HG02642 (cell line): ENCODE measurements at regions not wholly inside any gene's neighbourhood (a gene's known extent, or its start where the extent isn't known, plus 50 kb on each side); places are given as distances from the start of the nearest gene placed in this dataset.
"Not testable (repeated sequence)": the region's sequence is repeated elsewhere in the genome, so short reads cannot be mapped to it uniquely, and the experiment has no call there.

Source experiments
- ATAC-seq: cut with Tn5 transposase; IDR thresholded peaks from one replicate; pipeline ENCODE4 v1.9.1; 2021; ENCODE audit warnings: mild to moderate bottlenecking; ENCODE audit not compliant: unreplicated experiment, poor library complexity

GRCh38 chr6:167208819-167209576, 51.2 kb upstream of the GPR31 start:
- ATAC-seq, result no peak

GRCh38 chr6:167209577-167209975, 51.8 kb upstream of the GPR31 start:
- ATAC-seq, result no peak

DNA sequence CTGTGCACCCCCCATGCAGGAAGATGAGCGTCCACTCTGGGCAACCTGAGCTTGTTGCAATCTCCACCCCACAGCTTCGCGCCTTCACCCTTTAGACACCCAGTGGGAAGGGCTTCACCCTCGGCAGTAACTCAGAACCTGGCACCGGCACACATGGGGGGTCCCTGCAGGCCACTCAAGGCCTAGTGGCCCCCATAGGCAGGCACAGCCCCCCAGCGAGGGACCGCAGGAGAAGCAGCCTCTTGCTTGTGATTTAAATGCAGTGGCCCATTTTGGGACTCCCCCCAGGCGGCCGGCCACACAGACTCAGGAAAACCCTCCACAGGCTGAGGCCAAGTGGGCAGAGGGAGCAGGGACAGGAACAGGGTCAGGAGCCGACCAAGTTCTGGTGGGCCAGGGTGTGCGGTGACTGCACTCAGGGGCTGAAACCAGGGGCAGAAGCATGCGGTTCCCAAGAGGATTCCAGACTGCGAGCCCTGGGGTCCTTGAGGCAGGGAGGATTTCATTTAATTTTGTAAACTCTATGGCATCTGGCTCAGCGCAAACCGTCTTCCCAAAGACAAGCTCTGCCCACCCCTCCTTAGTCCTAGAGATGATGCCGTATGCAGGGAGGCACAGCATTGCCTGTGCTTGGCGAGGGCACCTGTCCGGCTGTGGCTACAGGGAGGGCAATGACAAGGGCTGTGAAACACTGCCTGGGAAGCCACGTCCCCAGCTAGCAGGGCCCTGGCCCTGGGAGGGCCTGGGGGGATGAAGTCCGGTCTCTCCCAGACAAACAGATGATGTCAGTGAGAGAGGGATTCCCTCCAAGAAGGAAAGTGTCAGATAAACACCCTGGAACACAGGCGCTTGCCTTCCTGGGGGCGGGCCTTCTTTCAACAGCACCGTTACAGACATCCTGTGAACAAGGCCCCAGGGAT, 52.9 kb upstream of the GPR31 start:
- no peak for ATAC-seq

DNA sequence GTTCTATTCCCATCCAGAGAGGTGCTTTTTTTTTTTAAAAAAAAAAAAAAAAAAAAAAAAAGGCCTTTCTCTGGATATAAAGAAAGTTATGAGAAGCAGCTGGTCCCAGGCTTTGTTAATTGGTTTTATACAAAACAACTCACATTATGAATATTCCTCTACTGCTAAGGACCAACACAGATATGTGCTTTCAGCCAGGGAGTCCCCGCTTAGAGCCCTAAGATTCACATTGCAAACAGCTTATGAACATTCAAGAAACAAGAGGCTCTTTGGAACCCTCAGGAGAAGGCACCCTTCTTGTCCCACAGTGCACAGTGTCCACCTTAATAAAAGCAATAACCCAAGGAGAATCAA, 53.5 kb upstream of the GPR31 start:
- no peak for ATAC-seq

- peak; percentile 12 for ATAC-seq
Observed at GRCh38 chr6:167211881-167212712, 54.3 kb upstream of the GPR31 start.

GRCh38 chr6:167212713-167213005, 54.9 kb upstream of the GPR31 start:
- peak; percentile 78 for ATAC-seq

DNA sequence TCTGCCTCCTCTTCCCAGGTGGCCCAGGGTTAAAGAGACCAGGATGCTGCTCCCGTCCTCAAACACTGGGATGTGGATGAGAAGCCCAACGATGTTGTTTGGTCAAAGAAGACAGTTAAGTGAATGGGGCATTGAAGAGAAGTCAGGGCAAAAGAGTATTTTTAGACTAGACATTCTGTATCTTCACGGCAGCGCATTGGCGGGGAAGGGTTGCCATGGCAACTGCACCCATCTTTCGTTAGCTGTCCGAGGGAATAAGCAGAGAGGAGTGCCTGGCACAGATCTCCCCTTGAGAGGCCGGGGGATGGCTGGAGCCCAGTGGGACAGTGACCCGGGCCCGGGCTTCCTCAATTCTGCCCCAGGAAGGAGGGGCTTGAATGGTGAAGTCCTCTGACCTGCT, 56.4 kb upstream of the GPR31 start:
- no peak for ATAC-seq

DNA sequence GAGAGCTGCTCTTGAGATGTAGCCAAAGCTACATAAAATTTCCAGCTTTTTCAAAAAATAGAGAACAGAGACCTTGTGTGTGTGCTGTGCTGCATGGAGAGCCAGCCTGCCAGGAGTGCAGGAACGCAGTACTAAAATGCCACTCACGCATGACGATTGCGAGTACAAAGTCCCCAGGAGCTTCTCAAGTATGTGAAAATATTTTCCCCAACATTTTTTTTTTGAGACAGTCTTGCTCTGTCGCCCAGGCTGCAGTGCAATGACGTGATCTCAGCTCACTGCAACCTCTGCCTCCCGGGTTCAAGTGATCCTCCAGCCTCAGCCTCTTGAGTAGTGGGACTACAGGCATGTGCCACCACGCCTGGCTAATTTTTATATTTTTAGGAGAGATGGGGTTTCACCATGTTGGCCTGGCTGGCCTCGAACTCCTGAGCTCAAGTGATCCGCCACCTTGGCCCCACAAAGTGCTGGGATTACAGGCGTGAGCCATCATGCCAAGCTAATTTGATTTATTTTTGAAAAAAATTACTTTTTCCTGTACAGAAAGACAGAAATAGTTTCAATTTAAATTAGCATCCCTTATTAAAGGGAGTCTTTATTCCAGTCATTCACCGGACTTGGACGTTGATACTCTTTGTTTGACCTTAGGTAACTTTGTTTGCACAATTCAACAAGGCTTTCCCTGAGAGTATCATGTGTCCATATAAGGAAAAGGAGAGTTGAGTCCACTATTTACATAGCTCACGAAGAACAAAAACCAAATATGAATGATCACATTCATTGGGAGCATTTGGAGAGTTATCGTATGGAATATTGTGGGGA, 57.9 kb upstream of the GPR31 start:
- not testable (repeated sequence) for ATAC-seq

- not testable (repeated sequence) for ATAC-seq
Observed at GRCh38 chr6:167216390-167217050, 58.7 kb upstream of the GPR31 start.

DNA sequence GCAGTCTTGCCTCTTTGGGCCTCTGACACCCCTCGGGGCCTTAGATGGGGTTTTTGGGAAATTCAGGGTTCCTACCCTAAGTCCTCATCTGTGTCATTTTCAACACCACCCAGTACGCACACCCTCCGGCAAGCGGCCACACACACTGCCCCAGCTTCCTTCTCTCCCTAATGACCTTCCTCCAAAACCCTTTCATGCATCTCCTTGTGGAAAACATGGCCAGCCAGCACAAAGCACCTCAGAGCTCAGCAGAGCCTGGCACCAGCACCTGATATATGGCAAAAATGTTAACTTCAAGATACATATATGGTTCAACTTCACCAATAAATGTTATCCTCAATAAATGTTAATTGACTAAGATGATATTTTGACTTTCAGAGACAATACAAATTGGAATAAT, 59.3 kb upstream of the GPR31 start:
- not testable (repeated sequence) for ATAC-seq

DNA sequence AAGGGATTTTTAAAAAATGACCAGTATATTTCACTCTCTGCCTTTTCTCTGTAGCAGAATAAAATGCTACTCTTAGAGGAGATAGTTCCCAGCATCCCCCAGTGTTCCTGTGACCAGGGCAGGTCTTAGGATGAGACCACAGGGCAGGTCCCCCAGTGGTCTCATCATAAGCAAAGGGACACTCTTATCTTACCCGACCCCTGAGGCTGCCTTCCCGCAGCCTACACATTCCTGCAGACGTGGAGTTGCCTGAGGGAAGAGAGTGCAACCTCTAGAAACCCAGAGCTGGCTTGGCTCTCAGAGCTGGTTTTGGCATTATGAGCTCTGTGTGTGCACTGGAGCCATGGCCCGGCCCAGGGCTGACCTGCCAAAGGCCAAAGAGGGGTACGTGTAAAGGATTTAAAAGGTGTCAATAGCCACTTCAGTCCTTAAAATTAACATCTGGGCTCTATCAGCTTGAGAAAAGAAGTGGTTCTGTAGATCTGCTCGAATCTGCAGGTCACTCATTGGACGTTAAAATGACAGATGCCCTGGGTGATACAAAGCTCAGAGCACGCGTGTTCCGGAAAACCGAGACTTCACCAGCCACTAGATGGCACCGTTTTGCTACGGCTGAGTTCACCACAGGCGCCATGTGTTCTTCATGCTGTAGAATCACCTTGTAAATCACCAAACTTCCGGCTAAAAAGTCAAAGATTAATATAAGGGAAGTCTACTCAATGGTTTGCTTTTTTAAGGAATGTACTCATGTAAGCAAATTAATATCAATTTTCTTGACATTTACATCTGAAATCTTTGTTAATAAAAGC, 60.4 kb upstream of the GPR31 start:
- ATAC-seq, result not testable (repeated sequence)

- ATAC-seq, result not testable (repeated sequence)
Observed at GRCh38 chr6:167219079-167219478, 61.3 kb upstream of the GPR31 start.

- ATAC-seq, result no peak
Observed at GRCh38 chr6:167219967-167220512, 62.3 kb upstream of the GPR31 start.

- no peak for ATAC-seq
Observed at GRCh38 chr6:167221400-167222201, 63.8 kb upstream of the GPR31 start.

DNA sequence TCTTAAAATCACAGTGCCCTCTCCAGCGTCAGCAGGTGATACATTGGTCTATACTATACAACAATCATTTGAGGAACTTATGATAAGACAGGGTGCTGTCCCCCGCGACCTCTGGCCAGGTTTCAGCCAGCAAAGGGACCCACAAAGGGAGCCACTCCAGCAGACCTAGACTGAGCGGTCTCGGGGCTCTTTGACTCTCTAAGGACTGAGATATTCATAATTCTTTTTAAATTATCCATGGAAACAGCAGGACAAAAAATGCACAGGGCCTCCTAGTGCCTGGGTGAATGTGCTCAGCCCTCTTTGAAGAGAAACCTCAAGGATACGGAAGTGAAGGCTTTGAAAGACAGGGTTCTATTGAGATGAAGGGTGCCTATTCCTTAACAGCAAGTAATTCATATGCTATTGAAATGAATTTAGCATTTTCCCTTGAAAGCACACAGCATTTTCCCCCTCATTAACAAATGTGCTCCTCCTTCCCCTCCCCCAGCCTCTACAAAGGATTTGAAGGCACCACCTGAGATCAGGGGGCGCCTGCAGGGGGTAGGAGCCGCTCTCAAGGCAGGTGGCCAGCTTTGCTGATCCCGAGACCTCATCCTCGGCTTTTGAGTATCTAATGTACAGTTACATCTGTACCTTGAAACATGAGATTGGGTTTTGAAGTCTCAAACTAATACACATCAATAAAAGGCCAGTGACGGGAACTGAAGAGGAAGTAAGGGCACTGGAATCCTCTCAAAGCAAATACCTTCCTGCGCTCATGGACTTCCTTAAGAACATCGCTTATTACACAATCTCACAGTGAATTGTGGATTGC, 65.3 kb upstream of the UNC93A start:
- ATAC-seq, result not testable (repeated sequence)

DNA sequence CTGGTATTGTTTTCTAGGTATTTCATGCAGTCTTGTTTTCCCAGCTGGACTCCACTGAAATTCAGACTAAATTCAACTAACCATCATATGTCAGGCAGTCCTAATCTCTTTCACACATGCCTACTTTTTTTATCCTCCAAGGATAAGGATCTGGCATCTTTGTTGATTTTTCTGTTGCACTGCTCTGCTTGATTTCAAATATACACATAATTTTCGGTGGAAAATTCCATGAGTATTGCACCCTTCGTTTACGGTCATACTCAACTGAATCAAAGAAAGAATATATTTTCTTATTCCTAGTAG, 64.8 kb upstream of the UNC93A start:
- ATAC-seq, result no peak

GRCh38 chr6:167226791-167227190, 64.3 kb upstream of the UNC93A start:
- no peak for ATAC-seq
